Fibroblast of lung (primary cell): ENCODE measurements at regions not wholly inside any gene's neighbourhood (a gene's known extent, or its start where the extent isn't known, plus 50 kb on each side); places are given as distances from the start of the nearest gene placed in this dataset.

Experiments used
- DNase-seq, 2 donors: peaks; one replicate each; pipeline versions ENCODE4 v3.0.0 to v3.0.0-alpha.2; 2010; ENCODE audit warnings: low read depth in 2 of 2
- H2AFZ ChIP-seq: 2 replicates; pipeline ENCODE4 v1.5.1; 2012; ENCODE audit warnings: low read length, control low read depth, inconsistent platforms
- H3K27ac ChIP-seq: 2 replicates; pipeline ENCODE4 v1.5.1; 2011; ENCODE audit warnings: low read length, control low read depth; ENCODE audit not compliant: insufficient read depth
- H3K27me3 ChIP-seq: 2 replicates; pipeline ENCODE4 v1.5.1; 2011; ENCODE audit warnings: mild to moderate bottlenecking, low read length; ENCODE audit not compliant: control insufficient read depth, insufficient read depth
- H3K36me3 ChIP-seq: 2 replicates; pipeline ENCODE4 v1.5.1; 2011; ENCODE audit warnings: low read length; ENCODE audit not compliant: control insufficient read depth, insufficient read depth
- H3K4me1 ChIP-seq: 2 replicates; pipeline ENCODE4 v1.5.1; 2011; ENCODE audit warnings: low read length; ENCODE audit not compliant: control insufficient read depth, insufficient read depth; ENCODE audit errors: extremely low read depth
- H3K4me2 ChIP-seq: 2 replicates; pipeline ENCODE4 v1.5.1; 2011; ENCODE audit warnings: low read length, control low read depth; ENCODE audit not compliant: insufficient read depth; ENCODE audit errors: extremely low read depth
- H3K4me3 ChIP-seq, 4 experiments: fragments of 200-600 bp in 1 of 4; sonication (generic) in 1 of 4; replicated peaks in 1 of 4; 2 replicates each; pipeline ENCODE4 v1.5.1; 2011 to 2016; ENCODE audit warnings: low read length in 4 of 4, low read depth in 3 of 4, mild to moderate bottlenecking in 3 of 4, control low read depth in 2 of 4, inconsistent platforms in 1 of 4, mixed read lengths in 1 of 4; ENCODE audit not compliant: insufficient read depth in 1 of 4; ENCODE audit errors: control extremely low read depth in 1 of 4
- H3K79me2 ChIP-seq: 2 replicates; pipeline ENCODE4 v1.5.1; 2012; ENCODE audit warnings: mild to moderate bottlenecking, low read length, inconsistent platforms; ENCODE audit not compliant: control insufficient read depth, insufficient read depth
- H3K9ac ChIP-seq: 2 replicates; pipeline ENCODE4 v1.5.1; 2011; ENCODE audit warnings: mild to moderate bottlenecking, low read length, control low read depth; ENCODE audit not compliant: insufficient read depth
- H3K9me3 ChIP-seq: 2 replicates; pipeline ENCODE4 v1.5.1; 2012; ENCODE audit warnings: low read depth, low read length; ENCODE audit not compliant: control insufficient read depth, insufficient read depth
- H4K20me1 ChIP-seq: 2 replicates; pipeline ENCODE4 v1.5.1; 2011; ENCODE audit warnings: low read length; ENCODE audit not compliant: control insufficient read depth, insufficient read depth; ENCODE audit errors: extremely low read depth
- CTCF ChIP-seq, 2 donors: IDR thresholded peaks in 1 of 2; conservative IDR thresholded peaks in 1 of 2; 1 replicate in 1 of 2; 2 replicates in 1 of 2; pipeline ENCODE4 v1.5.1; 2011 to 2012; ENCODE audit warnings: low read length in 2 of 2, control low read depth in 1 of 2, inconsistent platforms in 1 of 2, low read depth in 1 of 2, mild to moderate bottlenecking in 1 of 2
- EZH2 ChIP-seq: IDR thresholded peaks from 2 replicates; pipeline ENCODE4 v1.5.1; 2012; ENCODE audit warnings: low read length, control low read depth, mild to moderate bottlenecking; ENCODE audit errors: missing control alignments

- H3K4me3 ChIP-seq: no peak overlapping the region
- no peak for DNase-seq
- no peaks in the 10 kb centered on the region for H3K9me3 ChIP-seq
- H4K20me1 ChIP-seq: no peaks in the 10 kb centered on the region
- no peaks in the 10 kb centered on the region for H3K36me3 ChIP-seq
- H3K27ac ChIP-seq: no peak overlapping the region
- H3K4me1 ChIP-seq: no peaks in the 10 kb centered on the region
- H3K79me2 ChIP-seq: no peaks in the 10 kb centered on the region
- TF ChIP-seq EZH2 (no peak), CTCF (conservative IDR thresholded peaks at IDR 0.05 in 1 of 2, IDR thresholded peaks at IDR 0.05 in 1 of 2; ENCODE audit: low read depth in 1 of 2, low read length in 2 of 2) (no peak)
- no peaks in the 10 kb centered on the region for H3K27me3 ChIP-seq
- H3K9ac ChIP-seq: no peak overlapping the region
- H2AFZ ChIP-seq: no peak overlapping the region
- H3K4me2 ChIP-seq: no peak overlapping the region
Measured at GRCh38 chr9:103210607-103211006, 215.5 kb downstream of the CYLC2 start.

DNA sequence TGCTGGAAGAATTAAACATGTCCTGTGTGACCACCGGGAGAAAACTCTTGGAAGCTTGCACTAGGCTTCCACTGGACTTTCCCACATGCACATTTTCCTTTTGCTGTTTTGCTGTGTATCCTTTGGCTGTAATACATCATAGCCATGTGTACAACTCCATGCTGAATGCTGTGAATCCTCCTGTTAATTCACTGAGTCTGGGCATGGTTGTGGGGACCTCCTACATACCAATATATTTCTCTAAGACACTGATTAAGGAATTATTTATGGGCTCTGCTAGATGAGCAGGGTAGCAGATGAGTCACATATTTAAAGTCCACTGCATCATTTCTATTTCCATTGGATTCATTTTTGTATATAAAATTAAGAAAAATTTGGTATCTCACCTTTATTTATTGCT, 220.1 kb downstream of the CYLC2 start:
- TF ChIP-seq EZH2 (no peak), CTCF (conservative IDR thresholded peaks at IDR 0.05 in 1 of 2, IDR thresholded peaks at IDR 0.05 in 1 of 2; ENCODE audit: low read depth in 1 of 2, low read length in 2 of 2) (no peak)
- no peak overlapping the region for H3K4me2 ChIP-seq
- H3K36me3 ChIP-seq: no peaks in the 10 kb centered on the region
- no peaks in the 10 kb centered on the region for H4K20me1 ChIP-seq
- H3K4me3 ChIP-seq: no peak overlapping the region
- no peaks in the 10 kb centered on the region for H3K4me1 ChIP-seq
- no peaks in the 10 kb centered on the region for H3K79me2 ChIP-seq
- DNase-seq: no peak
- no peaks in the 10 kb centered on the region for H3K9me3 ChIP-seq
- H3K27ac ChIP-seq: no peak overlapping the region
- H2AFZ ChIP-seq: no peak overlapping the region
- H3K9ac ChIP-seq: no peak overlapping the region
- H3K27me3 ChIP-seq: no peaks in the 10 kb centered on the region

DNA sequence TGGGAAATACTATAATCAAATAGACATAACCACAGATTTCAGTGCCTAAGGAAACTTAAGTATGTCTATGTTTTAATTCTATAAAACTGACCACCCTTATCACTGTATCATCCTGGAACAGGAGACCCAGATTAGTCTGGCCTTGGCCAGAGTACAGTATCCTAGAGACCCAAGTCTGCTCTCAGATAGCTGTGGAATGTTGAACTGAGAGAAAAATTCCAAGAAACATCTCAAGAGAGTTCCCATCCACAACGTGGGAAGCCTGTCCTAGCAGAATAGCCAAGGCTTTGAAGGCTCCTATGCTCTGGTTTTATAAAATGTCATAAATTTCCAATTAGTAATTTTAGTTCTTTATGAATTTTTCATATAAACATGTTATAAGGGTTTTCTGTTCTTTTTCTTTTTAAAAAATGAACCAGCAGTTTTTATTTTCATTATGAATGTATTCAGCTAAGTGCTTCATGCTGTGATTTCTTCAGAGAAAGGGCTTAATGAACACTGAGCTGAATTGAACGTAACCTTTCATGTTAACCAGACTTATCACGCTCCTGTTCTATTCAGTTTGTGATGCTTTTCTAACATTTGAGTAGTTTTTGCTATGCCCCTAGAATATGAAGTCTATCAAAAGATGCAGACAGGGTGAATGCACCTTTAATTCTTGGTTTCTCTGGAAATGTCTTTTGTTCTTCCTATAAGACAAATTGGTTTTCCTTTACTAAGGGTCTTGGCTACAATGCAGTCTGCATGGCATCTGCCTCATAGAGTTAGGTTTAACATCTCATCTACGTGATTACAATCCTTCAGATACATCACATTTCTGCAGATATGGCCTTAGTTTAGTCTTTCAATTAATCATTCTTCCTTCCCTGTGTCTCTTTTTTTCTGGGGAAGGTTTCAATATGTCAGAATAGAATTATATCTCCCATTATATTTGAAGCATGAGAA, 230.8 kb downstream of the CYLC2 start:
- no peak overlapping the region for H3K9ac ChIP-seq
- H2AFZ ChIP-seq: no peak overlapping the region
- no peak for DNase-seq
- H3K27me3 ChIP-seq: no peaks in the 10 kb centered on the region
- no peak overlapping the region for H3K4me2 ChIP-seq
- no peaks in the 10 kb centered on the region for H3K36me3 ChIP-seq
- H3K4me1 ChIP-seq: no peaks in the 10 kb centered on the region
- H3K9me3 ChIP-seq: no peaks in the 10 kb centered on the region
- no peak overlapping the region for H3K27ac ChIP-seq
- no peaks in the 10 kb centered on the region for H3K79me2 ChIP-seq
- no peaks in the 10 kb centered on the region for H4K20me1 ChIP-seq
- TF ChIP-seq EZH2: no peak
- no peak overlapping the region for H3K4me3 ChIP-seq
